Choroid plexus epithelial cell (primary cell): ENCODE measurements at regions not wholly inside any gene's neighbourhood (a gene's known extent, or its start where the extent isn't known, plus 50 kb on each side); places are given as distances from the start of the nearest gene placed in this dataset.

Experiments used
- DNase-seq: peaks from one replicate; pipeline ENCODE4 v3.0.0-alpha.2; 2010; ENCODE audit warnings: low read depth
- H3K4me3 ChIP-seq: 2 replicates; pipeline ENCODE4 v1.5.1; 2011; ENCODE audit warnings: low read depth, mild to moderate bottlenecking, control low read depth, low read length, moderate library complexity
- TF ChIP-seq, protein P1 (sequence below): conservative IDR thresholded peaks from 2 replicates; pipeline ENCODE4 v1.5.1; 2011; ENCODE audit warnings: low read depth, mild to moderate bottlenecking, control low read depth, inconsistent platforms, low read length, moderate library complexity

DNA sequence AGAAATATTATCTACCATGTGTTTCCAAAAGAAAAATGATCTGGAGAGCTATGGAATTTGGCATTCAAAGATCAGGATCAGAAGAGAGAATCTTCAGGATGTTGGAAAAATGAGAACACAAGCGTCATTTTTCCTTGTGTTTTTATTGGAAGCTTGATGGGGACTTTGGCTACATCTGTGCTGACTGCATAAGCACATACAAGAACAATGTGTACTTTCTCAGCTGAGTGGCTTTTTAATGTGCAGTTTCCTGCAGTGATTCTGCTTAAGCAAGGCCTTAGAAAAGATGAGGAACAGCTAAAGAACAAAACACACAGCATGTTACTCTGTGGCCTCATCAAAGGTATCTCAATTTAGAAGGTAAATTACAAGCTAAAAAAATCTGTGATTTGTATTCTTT lies 1039.9 kb downstream of the GLUD2 start:
- no peak overlapping the region for H3K4me3 ChIP-seq
- DNase-seq = peak; percentile 53
- TF ChIP-seq, protein P1, sequence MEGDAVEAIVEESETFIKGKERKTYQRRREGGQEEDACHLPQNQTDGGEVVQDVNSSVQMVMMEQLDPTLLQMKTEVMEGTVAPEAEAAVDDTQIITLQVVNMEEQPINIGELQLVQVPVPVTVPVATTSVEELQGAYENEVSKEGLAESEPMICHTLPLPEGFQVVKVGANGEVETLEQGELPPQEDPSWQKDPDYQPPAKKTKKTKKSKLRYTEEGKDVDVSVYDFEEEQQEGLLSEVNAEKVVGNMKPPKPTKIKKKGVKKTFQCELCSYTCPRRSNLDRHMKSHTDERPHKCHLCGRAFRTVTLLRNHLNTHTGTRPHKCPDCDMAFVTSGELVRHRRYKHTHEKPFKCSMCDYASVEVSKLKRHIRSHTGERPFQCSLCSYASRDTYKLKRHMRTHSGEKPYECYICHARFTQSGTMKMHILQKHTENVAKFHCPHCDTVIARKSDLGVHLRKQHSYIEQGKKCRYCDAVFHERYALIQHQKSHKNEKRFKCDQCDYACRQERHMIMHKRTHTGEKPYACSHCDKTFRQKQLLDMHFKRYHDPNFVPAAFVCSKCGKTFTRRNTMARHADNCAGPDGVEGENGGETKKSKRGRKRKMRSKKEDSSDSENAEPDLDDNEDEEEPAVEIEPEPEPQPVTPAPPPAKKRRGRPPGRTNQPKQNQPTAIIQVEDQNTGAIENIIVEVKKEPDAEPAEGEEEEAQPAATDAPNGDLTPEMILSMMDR = no peak

DNA sequence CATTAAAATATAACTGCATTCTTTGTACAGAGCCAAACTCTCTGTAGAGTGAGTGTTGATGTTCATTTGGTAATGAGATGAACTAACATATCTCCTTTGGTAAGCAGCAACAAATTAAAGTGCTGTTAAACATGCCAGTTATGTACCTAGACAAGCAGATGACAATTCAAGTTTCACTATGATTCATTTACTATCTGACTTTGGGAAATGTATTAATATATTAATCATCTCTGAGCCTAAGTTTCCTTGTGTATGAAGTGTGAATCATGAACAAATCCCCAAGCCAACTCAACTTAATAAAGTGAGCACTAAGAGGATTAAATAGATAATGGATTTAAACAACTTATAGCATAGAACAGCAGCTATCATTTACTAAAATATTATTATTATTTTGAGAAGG lies 1044.2 kb downstream of the GLUD2 start:
- H3K4me3 ChIP-seq = no peak overlapping the region
- DNase-seq = no peak
- TF ChIP-seq, protein P1 = no peak

DNA sequence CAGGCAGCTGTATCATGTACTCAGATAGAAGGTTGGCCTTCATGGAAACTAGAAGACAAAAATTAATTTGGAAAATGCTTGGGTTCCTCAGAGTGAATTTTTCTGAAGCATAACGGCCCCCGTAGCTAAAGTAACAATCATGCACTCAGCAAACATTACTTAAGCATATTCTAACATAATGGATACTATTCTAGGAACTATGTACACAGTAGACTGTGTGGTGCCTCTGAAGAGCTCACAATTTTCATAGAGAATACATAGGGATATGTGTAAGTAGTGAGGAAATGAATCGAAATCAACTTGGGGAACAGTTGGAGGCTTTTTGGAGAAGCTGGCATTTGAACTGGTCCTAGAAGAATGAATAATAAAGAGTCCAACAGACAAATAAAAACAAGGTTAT lies 1045.0 kb downstream of the GLUD2 start:
- DNase-seq = no peak
- H3K4me3 ChIP-seq = no peak overlapping the region
- TF ChIP-seq, protein P1 = no peak

DNA sequence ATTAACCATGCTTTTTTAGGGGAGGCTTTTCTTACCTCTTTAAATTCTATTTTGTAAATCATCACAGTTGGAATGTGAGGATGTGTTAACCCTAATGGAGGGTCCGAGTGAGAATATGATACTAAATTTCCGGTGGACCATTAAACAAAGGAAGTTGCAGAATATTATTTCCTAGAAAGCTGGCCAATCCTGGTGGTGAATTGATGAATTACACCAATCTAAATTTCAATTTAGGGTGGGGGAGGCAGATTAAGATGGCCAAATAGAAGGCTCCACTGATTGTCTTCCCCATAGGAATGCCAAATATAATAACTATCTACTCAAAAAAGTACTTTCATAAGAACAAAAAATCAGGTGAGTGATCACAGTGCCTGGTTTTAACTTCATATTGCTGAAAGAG lies 1045.6 kb downstream of the GLUD2 start:
- H3K4me3 ChIP-seq = no peak overlapping the region
- TF ChIP-seq, protein P1 = peak; percentile 18
- DNase-seq = no peak

DNA sequence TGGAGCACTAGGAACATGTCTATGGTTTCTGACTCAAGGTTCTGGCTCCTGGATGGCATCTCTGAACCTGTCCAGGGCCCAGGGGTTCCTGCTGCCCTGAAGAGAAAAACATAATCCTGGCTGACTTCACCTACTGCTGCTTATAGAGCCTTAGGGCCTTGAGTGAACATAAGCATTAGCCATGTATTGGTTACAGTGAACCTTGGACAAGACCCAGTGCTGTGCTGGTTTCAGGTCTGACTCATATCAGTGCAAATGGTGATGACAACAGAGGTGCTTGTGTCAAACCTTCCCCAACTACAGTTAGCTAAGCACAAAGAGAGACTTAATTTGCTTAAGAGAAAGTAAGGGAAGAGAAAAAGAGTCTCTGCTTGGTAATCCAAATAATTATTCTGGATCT lies 1047.2 kb downstream of the GLUD2 start:
- TF ChIP-seq, protein P1 = no peak
- no peak overlapping the region for H3K4me3 ChIP-seq
- DNase-seq = peak; percentile 92

DNA sequence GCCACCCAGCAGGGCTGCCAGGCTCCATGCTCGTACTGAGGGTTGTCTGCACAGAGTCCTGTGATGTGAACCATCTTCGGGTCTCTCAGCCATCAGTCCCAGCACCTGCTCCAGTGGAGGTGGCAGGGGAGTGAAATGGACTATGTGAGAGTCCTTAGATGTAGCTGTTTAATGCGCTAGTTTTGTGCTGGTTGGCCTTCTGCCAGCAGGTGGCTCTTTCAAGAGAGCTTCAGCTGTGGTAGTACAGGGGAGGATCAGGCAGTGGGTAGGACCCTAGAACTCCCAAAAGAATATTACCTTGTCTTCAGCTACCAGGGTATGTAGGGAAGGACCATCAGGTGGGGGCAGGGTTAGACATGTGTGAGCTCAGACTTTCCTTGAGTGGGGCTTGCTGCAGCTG lies 1066.0 kb downstream of the GLUD2 start:
- DNase-seq = no peak
- no peak overlapping the region for H3K4me3 ChIP-seq
- TF ChIP-seq, protein P1 = no peak

DNA sequence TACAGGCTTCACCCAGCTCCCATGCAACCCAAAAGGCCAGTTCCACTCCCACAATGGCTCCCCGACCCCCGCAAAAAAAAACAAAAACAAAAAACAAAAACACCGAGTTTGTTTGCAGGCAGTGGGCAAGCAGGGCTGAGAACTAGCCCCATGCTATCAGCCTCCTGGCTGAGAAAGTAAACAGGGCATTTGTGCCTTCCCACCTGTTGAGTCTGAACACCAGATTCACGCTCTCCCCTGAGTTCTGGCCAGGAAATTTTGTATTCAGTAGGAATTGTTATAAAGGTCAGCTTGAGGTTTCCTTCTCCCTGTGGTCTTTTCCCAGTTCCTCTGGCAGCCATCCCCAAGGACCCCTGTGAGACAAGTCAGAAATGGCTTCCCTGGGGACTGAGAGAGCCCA lies 1066.5 kb downstream of the GLUD2 start:
- TF ChIP-seq, protein P1 = no peak
- H3K4me3 ChIP-seq = no peak overlapping the region
- DNase-seq = no peak
